CD4-positive, alpha-beta T cell treated with Interleukin-15 for 4 hours (primary cell): ENCODE measurements at regions not wholly inside any gene's neighbourhood (a gene's known extent, or its start where the extent isn't known, plus 50 kb on each side); places are given as distances from the start of the nearest gene placed in this dataset.
A peak's percentile ranks its signal among the peaks of the same experiment; 100 is the strongest.

ENCODE experiments used
- DNase-seq: peaks from one replicate; pipeline ENCODE4 v3.0.0-alpha.2; 2020; ENCODE audit warnings: low spot score

GRCh38 chr14:22036541-22037239 is 363.1 kb upstream of the OR4E1 start:
- no peak for DNase-seq

DNA sequence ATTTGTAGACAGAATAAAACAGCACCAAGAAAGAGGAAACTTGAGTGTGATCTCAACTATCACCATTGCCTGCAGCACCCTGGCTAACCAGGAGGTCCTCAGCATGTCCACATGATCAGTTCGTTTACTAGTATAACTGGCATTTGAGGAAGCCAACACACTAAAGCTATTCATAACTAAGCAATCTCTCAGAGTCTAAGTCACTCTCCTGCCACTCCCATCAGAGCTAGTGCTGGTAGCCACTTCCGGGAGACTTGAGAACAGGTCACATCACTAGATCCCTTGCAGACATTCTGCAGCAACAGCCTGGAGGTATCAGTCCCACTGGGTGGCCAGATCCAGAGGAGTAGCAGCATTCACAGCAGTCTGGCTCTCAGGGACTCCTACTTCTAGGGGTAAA is 352.9 kb upstream of the OR4E1 start:
- no peak for DNase-seq

- DNase-seq = no peak
Observed at GRCh38 chr14:22025879-22026278, 352.3 kb upstream of the OR4E1 start.

DNA sequence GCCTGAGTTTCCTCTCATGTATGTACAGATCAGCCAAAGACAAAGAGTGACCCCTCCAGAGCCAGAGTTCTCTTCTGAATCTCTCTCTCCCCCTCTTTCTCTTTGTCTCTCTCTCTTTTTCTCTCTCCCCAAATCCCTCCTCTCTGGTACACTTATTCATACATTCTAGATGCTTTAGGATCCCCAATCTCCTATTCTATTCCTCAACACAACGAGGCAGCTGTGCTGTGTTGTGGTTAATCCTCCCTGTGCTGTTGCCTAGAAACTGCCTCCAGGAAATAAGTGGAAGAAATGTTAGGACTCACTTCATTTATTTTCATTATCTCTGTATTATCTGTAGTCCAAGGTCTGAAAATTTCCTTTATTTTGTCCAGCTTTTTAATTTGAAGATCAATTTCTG is 350.5 kb upstream of the OR4E1 start:
- DNase-seq = no peak

DNA sequence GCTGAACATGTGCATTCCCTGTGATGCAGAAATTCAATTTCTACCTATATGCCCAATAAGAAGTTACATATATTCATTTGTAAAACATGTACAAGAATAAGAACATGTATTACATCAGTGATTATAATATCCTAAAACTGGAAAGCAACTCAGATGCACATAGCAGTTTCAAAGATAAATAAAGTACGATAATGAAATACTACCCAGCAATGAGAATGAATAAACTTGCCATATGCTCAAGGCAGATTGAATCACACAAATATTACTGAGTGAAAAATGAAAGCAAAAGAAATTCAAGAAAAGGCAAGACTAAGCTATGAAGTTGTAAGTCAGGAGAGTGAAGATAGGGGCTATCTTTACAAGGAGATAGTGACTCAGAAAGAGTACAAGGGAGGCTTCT is 345.3 kb upstream of the OR4E1 start:
- DNase-seq = no peak

DNA sequence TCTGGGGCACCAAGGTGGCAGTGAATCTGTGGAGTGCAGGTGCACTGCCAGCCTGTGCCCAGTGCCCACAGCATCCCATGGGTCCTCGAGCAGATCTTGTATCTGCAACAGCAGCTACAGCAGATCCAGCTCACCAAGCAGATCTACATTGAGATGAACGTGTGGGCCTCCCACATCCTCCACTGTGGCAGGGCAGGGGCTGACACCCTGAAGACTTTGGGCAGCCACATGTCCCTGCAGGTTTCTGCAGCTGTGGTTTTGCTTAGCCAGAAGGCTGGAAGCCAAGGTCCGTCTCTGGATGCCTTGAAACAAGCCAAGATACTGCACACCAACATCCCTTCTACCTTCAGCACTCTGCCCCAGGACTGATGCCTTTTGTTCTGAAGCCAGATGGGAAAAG is 338.8 kb upstream of the OR4E1 start:
- no peak for DNase-seq

DNA sequence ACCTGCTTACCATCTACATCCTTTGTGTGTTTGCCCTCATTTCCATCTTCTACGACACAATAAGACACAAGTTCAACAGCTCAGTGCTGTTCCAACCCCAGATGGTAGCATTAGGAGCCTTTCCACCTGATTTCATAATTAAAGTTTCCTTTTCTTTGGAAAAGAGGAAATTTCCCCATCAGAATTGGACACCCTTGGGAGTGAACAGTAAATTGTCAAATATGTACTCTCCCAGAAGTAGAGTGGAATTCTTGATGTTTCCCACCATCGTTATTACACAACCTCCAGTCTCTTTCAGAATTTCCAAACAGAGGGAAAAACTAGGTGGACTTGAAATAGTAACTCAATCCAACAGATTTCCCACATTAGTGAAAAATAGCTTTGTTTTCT is 337.6 kb upstream of the OR4E1 start:
- DNase-seq = no peak

- no peak for DNase-seq
Observed at GRCh38 chr14:22010545-22011252, 337.1 kb upstream of the OR4E1 start.

GRCh38 chr14:22008766-22009165 is 335.1 kb upstream of the OR4E1 start:
- no peak for DNase-seq

DNA sequence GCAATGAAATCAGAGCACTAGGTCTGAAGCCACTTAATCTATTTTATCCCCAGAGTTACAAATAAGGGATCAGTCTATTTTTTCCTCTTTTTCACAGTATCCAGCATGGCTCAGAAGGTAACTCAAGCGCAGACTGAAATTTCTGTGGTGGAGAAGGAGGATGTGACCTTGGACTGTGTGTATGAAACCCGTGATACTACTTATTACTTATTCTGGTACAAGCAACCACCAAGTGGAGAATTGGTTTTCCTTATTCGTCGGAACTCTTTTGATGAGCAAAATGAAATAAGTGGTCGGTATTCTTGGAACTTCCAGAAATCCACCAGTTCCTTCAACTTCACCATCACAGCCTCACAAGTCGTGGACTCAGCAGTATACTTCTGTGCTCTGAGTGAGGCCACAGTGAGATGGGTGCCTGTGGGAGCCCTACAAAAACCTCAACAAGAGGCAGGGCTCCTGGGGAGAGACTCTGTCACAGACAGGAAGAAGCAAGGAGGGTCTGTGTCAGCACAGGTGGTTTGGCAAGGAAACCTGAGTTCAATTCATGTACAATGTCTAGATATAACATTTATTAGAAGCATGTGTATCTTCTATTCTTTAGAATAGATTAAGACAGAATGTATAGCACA is 334.3 kb upstream of the OR4E1 start:
- no peak for DNase-seq

- DNase-seq = no peak
Observed at GRCh38 chr14:22007363-22007762, 333.7 kb upstream of the OR4E1 start.

GRCh38 chr14:22003461-22003860 is 329.8 kb upstream of the OR4E1 start:
- DNase-seq = no peak

DNA sequence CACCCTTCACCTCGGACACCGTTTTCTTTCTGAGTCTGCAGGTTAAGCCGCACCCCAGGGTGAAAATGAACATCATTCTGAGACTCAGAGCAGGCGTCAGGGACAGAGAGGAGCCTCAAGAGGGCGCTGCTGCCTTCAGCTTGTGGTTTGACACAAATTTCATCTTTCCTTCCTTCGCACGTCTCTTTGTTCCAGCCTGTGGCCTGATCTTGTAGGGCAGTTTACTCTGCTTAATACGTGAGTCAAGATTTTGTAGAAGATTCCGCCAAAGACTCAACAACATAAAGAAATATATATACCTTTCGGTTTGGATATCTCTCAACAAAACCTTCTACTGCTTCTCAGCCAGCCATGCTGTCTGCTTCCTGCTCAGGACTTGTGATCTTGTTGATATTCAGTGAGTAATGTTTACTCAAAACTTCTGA is 329.3 kb upstream of the OR4E1 start:
- peak; percentile 70 for DNase-seq

GRCh38 chr14:21999402-21999801 is 325.8 kb upstream of the OR4E1 start:
- DNase-seq = no peak

GRCh38 chr14:21997300-21997699 is 323.7 kb upstream of the OR4E1 start:
- peak; percentile 50 for DNase-seq

DNA sequence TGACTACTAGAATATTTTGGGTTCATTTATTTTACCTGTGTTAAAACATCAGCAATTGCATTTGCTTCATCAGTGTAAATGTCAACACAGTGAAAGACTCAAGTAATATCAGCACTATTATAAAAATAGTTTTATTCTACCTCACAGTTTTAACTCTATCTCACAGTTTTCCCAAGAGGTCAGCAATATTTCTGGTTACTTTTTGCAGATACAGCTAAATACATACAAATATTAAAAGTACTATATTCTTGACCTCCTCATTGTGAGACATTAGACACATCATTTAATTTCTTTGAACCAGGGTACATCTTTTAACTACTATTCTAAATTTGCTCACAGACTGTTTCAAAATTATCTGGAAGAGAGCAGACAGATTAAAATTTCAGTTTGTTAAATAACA is 321.7 kb upstream of the OR4E1 start:
- DNase-seq = no peak

DNA sequence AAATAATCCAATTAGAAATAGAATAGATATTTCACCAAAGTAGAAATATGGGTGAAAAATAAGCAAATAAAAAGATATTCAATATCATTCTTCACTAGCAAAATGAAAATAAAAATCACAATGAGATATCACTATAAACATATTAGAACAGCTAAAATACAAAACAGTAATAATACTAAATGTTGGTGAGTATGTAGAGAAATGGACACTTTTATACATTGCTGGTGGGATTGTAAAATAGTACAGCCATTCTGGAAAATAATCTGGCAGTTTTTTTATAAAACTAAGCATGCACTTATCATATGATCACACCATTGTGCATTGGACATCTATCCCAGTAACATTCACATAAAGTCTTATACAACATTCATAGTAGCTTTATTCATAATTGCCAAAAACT is 320.2 kb upstream of the OR4E1 start:
- no peak for DNase-seq

GRCh38 chr14:21993070-21993469 is 319.5 kb upstream of the OR4E1 start:
- DNase-seq = no peak

GRCh38 chr14:21991130-21991529 is 317.5 kb upstream of the OR4E1 start:
- DNase-seq = no peak

- peak; percentile 39 for DNase-seq
Observed at GRCh38 chr14:21990116-21990515, 316.5 kb upstream of the OR4E1 start.

DNA sequence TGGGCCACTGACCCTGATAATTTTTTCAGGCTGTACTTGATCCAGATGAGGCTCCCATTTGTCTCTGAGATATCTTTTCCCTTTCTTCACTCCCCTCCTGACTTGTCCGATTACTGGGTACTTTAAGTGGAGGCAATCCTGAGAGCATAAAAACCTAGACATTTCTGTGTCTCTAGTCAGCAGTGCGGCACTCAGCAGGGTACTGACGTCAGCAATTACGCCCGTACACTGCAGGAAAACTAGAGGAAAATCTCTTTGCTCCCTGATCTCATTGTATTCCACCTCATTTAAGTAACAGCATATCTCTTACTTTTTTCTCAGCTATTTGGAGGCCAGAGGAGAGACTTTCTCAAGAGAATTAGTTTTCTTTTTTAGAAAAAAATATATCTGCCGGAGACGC is 315.5 kb upstream of the OR4E1 start:
- no peak for DNase-seq

DNA sequence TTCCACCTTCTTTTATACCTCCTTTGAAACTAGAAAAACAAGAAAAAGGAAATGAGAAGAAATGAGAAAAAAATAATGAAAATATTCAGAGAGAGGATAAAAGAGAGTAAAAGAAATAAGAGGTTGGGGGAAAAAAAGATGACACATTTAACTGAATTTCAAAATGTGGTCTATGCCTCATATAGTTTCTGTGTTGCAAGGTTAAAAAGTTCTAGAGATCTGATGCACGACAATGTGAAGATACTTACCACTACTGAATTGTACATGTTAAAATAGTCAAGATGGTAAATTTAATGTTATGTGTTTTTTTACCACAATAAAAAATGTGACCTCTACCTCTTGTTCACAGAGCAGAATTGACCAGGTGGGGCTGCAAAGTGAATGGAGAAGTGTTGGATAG is 314.8 kb upstream of the OR4E1 start:
- DNase-seq = no peak

- DNase-seq = peak; percentile 35
Observed at GRCh38 chr14:21987937-21988336, 314.3 kb upstream of the OR4E1 start.
